HG02798 (cell line): ENCODE measurements at regions not wholly inside any gene's neighbourhood (a gene's known extent, or its start where the extent isn't known, plus 50 kb on each side); places are given as distances from the start of the nearest gene placed in this dataset.
"Not testable (repeated sequence)": the region's sequence is repeated elsewhere in the genome, so short reads cannot be mapped to it uniquely, and the experiment has no call there.

Source experiments
- ATAC-seq: cut with Tn5 transposase; IDR thresholded peaks from one replicate; pipeline ENCODE4 v1.9.1; 2021; ENCODE audit warnings: mild to moderate bottlenecking; ENCODE audit not compliant: unreplicated experiment, poor library complexity

DNA sequence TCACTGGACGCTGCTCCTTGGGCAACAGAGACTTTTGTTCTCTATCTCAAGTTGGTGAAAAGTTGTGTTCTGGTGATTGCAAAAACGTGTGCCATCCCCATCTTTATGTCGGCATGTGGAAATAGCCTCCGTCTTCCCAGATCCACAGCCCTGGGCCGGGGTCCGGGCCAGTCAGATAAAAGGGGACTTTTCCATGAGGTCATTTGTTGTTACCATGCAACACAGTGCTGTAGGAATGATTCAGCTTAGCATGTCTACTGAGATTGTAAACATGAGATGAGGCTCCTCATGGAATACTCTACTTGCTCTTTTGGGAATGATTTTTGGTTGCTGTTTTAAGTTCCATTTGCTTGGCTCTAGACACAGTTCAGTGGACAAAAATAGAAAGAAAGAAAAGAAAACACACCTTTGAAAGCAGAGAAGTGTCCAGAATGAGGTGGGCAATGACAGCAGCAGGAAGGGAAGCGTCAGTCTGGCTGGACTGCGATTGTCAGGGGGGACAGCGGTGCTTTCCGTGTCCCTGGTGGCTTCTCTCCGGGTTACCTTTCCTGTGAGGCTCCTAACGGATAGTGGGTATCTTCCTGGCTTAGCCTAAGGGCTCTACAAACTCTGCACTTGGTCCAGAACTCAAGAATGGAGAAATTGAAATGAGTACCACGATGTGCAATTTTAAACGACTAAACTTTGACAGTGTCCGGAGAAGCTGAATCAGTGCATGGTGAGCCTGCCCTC is 91.6 kb downstream of the TEX29 start:
- no peak for ATAC-seq

DNA sequence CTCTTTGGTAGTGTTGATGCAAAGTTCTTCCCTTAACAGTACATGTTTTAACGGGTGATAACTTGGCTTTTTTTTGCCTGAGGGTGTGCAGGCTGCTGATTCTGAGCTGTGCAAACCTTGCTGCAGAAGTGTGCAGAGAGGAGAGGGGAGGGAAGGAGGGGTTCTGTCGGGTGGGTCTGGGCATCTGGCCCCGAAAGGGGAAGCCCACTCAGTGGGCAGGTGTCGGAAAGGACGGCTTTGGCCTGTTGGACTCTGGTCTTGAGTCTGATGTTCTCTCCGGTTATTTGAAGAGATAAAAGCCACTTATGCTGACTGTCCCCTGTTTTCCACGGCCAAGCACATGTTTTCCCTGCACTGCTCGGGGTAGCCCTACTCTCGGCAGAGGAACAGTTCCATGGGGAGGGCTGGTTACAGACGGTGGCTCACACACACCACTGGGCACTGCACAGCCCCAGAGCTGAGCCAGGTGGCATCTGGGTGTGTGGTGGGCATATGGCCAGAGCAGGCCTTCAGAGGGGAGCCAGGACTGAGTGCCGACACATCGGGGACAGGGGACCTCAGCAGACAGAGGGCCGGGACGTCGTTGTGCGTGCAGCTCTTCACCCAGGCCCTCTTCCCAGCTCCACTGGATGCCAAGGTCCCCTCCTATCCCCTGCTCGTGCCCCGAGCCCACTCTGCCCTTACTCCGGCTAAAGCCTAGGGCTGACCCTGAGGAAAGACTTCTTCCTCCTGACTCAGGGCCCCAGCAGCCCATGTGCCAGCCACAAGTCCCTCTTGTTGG is 93.2 kb downstream of the TEX29 start:
- no peak for ATAC-seq

DNA sequence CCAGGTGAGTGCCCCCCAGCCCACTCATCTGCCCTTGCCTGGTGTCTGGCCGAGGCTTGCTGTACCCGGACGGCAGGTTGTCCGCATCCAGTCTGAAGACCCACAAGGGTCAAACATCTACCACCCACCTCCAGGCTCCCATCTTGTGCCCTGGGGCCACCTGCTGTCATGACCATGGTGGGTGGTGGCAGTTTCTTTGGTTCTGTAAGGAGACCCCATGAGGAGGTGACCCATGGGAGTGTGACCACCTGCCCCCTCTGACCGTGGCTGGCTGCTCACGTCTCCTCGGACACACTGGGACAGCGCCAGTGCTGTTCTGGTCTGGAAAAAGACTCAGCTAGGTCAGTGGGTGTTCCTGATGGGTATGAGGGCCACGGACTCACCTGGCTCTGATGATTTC is 93.9 kb downstream of the TEX29 start:
- ATAC-seq = no peak

DNA sequence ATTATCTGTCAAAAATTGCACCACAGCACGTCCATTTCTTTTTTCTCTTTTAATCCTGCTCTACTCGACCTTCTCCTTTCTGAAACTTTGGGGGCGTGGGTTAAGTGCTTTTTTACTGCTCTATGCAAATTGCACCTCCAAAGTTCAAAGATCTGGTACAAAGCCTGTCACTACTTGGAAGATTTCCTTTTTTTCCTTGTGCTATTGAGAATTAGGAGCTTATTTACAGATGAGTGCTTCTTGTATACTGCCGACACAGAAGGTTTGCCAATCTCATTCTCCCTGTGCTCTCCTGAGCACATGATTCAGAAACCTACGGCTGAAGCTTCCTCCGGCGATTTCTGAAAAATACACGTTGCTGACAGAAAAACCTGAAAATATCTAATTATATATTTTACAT is 94.8 kb downstream of the TEX29 start:
- ATAC-seq = no peak

DNA sequence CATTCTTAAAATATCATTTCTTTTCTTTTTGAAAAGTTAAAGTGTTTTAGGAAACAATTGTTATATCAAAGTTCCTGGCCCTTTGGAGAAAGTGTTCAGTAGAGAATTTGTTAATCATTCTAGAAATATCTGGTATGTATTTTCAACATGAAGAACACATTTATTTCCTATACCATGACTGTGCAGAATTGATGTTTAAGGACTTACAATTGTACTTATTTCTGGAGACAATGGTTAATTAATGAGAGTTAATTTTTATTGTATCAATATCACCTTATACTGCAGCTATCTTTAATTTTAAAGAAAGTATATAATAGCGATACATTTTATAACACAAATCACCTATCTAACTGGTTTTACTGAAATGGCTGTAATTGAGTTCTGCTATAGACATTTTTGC is 95.3 kb downstream of the TEX29 start:
- ATAC-seq = no peak

DNA sequence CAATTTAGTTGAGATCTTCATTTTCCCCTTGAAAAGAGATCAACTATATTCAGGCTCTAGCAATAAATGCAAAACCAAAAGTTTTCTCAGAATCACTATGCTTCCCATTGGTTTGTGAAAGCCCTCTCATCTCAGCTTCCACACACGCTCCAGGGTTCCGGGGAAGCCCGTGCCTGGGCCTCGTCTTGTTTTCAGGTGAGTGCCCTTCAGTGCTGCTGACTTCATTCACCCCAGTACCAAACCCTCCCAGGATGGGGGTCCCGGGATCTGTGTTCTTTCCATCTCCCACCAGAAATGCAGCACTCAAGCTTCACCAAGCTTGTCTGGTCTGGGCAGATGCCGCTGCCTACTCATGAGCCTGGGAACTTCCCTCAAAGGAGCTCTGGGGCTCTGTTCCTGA is 97.7 kb downstream of the TEX29 start:
- ATAC-seq = no peak

DNA sequence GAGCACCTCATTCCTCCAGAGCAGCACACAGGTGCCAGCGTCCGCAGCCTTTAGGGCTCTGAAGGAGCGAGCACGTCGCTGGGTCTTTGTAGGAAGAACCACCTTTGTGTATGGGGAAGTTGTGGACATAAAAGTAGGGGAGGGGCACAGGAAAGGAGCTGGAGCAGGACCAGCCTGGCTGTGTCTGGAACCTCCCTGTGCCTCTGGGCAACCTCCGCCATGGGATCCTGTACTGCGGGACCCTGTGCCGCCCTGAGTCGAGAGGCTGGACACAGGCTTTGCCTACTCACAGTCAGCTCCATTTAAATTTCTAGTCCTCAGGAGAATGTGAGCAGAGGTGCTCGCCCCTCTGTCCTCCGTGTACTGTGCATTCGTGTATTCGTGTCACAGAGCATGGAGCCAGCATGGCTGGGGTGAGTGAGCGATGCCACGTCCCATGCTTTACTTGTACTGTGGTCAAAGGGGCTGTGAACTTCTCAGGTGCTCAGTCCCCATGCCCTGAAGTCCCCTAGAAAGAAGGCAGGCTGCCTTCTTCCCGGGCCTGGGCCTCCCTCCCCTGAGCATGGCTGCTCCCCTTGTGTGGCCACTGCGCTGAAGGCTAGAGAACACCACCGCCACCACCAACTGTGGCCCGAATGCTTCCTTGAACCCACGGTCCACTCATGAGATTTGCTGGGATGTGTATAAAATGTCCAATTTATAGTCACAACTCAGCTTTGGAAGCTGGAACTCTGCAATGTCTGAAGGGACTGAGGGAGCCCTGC is 99.9 kb downstream of the TEX29 start:
- no peak for ATAC-seq

DNA sequence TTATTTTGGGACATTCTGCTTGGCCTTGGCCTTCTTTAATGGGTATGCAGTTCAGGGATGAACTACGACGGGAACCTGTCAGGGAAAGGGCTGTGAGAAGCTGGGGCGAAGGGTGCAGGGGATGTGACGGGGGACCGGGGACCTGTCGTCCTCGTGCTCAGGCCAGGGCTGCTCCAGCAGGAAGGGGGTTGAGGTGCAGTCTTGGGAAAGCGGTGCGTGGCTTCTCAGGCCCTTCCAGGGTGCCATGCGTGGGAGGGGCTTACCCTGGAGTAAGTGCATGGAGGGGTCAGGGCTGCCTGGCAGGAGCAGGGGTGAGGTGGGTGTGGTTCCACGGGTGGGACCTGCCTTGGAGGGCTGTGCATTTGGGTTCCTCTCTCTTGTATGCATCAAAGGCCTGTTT is 100.8 kb downstream of the TEX29 start:
- no peak for ATAC-seq

DNA sequence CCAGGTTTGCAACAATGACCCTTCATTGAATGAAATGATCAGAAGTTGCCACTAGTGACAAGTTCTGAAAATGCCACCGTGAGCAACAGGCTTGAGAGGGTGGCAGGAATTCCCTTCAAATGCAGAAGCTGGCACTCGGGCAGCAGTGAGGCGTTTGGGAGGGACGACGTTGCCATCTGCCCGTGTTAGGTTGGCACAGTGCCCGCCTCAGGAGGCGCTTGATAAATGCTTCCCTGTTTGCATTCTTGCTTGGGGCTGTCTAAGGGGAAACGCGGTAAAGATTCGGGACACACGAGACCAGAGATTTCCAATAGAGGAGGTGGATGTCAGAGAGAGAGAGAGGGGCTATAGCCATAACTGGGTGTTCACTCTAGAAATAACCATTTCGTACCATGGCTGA is 101.9 kb downstream of the TEX29 start:
- no peak for ATAC-seq

DNA sequence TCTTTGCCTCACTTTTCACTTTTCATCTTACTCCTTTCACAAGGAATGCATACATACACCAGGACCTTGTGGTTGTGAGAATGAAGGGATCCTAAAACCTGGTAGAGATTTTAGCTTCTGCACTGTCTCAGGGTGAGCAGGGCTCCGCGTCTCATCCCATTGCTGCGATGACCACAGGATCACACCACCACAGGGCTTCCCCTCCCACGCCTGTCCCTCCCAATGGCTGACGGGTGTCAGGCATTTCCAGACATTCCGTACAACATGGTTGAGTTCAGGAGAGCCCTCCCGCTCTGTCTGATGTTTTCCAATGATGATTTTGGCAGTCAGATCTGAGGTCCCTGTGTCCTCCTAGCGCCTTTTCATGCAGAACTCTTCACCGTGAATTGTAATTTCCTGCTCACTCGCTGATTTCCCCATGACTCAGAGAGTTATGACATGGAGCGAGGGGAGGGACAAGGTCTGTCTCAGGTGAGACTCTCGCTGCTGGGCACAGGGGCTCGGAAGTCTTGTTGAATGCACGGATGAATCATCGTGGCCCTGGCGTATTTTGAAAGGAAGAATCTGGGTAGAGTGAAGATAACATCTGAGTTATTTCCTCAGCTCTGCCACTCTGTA is 102.8 kb downstream of the TEX29 start:
- ATAC-seq = no peak

DNA sequence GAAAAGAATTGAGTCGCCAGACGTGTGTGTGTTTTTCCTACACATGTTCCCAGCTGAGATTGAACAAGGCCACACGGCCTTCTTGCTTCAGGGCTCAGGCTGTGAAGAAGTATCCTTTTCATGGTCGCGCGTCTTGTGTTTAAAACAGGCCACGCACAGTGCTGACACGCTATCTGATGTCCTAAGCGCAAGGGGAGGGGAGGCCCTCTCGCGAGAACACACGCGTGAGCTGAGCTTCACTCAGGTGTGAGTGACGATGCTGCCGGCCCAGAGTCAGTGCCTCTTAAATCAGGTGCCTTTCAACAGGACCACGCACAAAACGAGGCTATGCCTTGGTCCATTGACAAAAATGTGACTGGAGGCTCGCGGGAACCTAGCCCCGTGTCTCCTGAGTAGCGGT is 103.7 kb downstream of the TEX29 start:
- ATAC-seq = no peak

DNA sequence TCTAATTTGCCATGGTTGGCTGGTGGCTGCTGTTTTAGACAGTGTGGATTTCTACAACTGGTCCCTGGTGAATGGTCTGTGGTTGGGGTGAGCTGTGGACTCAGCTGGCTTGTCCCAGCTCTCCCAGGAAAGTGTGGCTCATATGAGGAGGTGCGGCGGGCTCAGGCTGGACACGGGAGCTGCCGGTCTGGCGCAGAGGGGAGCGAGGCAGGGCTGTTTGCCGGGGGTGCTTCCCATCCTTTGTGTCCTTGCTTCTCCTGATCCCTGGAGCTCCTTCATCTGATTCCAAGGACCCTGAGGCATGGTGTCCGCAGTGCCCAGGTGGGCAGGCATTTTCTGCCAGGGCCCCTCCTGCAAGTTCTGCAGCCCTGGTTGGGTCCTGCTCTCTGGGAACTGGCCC is 104.9 kb downstream of the TEX29 start:
- ATAC-seq = no peak

DNA sequence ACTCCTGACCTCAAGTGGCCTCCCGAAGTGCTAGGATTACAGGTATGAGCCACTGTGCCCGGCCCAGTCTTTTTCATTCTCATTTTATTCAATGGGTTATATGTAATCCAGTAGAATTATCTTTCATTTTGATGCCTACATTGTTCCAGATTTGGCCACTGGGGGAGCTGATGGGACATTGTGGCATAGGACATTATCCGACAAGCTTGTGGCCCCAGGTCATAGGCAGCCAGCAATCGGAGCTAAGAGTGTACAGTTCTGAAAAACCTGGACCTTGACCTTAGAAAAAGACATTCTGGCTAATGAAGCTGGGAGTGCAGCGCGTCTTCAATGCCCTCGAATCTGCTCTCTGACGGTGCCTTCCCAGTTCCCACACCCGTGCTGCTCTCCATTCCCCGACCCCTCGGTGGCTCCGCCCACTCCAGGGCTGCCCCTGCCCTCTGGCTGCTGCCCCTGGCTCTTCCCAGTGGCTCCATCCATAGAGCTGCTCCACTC is 108.7 kb downstream of the TEX29 start:
- peak; percentile 51 for ATAC-seq

DNA sequence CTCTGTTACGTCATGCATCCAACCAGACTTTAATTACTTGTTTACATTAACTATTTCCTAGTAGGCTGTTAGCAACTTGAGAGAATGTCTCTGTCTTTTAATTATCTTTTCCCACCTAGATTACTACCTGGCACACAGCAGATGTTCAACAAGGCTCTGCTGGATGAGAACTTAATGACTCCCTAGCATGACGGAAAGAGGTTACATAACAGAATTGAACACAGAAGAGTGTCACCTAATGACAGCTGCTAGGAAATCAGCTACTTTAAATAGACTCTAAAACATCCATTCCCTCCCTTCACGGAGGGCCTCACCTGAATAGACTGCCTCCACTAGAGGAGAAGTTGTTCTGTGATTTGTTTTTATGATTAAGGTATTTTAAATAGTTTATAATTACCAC is 110.8 kb downstream of the TEX29 start:
- ATAC-seq = no peak

DNA sequence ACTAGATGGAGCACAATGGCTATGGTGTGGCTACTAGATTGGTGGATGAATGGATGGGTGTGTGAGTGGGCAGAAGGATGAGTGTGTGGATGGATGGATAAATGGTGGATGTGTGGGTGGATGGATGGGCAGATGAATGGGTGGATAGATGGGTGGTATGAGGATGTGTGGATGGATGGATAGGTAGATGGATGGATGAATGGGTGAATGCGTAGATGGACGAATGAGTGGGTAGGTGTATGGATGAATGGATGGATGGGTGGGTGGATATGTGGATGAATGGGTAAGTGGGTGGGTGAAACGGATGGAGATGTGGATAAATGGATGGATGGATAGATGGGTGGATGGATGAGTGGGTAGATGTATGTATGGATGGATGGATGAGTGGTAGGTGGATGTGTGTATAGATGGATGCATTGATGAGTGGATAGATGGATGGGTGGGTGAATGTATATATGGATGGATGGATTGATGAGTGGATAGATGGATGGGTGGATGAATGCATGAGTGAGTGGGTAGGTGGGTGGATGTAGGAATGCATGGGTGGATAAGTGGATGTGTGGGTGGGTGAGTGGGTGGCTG is 114.2 kb downstream of the TEX29 start:
- ATAC-seq = no peak

DNA sequence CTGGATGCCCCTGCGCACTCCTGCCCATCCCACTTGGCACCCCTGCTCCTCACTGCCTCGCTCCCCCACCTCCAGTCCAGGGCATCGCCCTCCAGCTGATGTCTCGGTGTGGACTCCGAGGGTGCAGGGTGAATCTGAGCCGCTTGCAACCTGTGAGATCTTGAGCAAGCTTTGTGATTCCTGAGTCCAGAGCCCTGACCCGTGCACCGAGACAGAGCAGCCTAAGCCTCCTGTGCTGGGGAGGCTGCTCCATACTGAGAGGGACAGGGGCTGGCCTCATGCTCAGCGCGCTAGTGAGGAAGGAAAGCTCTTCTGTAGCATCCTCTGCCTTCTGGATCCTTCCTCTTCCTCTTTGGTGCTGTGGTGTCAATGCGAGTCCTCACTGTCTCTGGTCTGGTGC is 116.0 kb downstream of the TEX29 start:
- no peak for ATAC-seq

DNA sequence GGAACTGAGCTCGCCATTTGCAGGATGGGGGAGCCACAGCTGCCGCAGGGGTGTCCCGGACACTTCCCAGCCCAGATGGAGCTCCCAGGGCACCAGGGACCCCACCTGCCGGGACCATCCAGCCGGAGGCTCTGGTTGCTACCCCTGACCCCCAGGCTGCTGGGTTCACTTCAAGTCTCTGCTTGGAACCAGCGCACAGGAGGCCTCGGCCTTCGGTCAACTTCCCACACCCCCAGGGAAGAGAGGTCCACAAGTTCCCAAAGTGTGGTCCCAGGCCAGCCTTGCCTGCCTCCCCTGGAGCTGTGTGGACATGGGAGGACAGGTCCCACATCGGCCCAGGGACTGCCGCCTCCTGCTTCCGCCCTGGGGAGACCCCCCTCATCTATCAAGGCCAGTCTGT is 117.0 kb downstream of the TEX29 start:
- no peak for ATAC-seq

DNA sequence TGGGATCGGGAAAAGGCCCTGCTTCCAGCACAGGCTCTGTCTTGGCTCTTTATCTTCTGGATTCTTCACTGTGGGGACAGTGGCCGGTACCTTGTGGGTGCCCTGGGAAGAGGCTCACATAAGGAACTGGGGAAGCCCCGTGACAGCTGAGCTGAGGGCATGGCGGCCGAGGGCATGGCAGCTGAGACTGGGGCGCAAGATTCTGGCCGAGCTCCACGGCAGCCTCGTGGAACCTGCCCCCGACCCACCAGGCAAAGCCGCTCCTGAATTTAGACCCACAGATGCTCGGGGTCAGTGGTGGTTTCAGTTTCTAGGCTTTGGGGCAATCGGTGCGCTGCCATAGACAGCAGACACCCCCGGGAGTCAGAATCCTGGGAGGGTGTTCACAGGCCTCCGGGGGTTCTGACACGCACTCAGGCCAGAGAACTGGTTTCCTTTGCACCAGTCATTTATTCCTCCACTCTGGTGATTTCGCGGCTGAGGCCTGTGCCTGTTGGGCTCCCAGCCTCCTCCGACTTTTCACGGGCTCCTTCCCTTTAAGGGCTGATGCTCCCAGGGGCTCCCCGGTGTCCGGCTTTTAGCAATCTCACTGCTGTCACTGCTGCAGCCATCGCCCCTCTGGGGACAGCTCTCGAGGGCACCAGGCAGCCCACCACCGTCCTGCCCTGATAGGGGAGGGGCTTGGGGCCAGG is 117.6 kb downstream of the TEX29 start:
- no peak for ATAC-seq

DNA sequence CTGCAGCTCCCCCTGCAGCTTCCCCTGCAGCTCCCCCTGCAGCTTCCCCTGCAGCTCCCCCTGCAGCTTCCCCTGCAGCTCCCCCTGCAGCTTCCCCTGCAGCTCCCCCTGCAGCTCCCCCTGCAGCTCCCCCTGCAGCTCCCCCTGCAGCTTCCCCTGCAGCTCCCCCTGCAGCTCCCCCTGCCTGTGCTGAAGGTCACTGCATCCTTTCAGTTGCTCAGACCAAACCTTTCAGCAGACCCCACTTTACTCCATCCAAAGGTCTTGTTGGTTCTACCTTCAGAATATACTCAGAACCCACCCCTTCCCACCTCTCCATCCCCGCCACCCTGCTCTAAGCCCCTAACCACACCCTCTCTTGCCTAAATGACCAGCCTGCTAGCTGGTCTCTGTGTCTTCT is 120.0 kb downstream of the TEX29 start:
- ATAC-seq = not testable (repeated sequence)

DNA sequence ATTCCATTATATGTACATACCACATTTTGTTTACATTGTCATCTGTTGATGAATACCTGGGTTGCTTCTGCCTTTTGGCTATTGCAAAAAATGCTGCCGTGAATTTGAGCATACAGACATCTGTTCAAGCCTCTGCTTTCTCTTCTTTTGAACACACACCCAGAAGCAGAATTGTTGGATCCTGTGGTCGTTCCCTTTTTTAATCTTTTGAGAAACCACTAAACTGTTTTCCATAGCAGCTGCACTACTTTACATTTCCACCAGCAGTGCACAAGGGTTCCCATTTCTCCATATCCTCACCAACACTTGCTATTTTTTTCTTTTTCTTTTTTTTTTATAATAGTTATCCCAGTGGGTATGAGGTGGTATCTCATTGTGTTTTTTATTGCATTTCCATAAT is 123.5 kb downstream of the TEX29 start:
- no peak for ATAC-seq
